ENCODE measurements at regions not wholly inside any gene's neighbourhood (a gene's known extent, or its start where the extent isn't known, plus 50 kb on each side); places are given as distances from the start of the nearest gene placed in this dataset.

DNA sequence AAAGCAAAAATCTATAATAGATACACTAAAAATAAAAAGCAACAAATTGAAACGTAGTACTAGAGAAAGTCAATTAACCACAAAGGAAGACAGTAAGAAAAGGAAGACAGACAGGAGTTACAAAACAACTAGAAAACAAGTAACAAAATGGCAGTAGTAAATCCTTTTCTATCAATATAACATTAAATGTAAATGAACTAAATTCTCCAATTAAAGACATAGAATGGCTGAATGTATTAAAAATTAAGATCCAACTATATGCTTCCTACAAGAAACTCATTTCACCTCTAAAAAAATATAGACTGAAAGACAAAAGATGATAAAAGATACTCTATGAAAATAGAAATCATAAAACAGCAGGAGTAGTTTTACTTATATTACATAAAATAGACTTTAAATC, 79.1 kb downstream of the CTH start:
- H3K9me3 ChIP-seq (ENCODE audit: control insufficient read depth, low read depth, low read length) = no peaks in the 10 kb centered on the region
- no peak overlapping the region for H2AFZ ChIP-seq (ENCODE audit: control insufficient read depth, low read length)
- no peak for TF ChIP-seq EZH2 (IDR thresholded peaks at IDR 0.05; ENCODE audit: low read length)
- TF ChIP-seq, protein P1, sequence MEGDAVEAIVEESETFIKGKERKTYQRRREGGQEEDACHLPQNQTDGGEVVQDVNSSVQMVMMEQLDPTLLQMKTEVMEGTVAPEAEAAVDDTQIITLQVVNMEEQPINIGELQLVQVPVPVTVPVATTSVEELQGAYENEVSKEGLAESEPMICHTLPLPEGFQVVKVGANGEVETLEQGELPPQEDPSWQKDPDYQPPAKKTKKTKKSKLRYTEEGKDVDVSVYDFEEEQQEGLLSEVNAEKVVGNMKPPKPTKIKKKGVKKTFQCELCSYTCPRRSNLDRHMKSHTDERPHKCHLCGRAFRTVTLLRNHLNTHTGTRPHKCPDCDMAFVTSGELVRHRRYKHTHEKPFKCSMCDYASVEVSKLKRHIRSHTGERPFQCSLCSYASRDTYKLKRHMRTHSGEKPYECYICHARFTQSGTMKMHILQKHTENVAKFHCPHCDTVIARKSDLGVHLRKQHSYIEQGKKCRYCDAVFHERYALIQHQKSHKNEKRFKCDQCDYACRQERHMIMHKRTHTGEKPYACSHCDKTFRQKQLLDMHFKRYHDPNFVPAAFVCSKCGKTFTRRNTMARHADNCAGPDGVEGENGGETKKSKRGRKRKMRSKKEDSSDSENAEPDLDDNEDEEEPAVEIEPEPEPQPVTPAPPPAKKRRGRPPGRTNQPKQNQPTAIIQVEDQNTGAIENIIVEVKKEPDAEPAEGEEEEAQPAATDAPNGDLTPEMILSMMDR (optimal IDR thresholded peaks at IDR 0.05 in 1 of 3, IDR thresholded peaks at IDR 0.05 in 1 of 3, conservative IDR thresholded peaks at IDR 0.05 in 1 of 3; ENCODE audit: extremely low read depth in 1 of 3, insufficient read depth in 2 of 3, low read length in 3 of 3) = no peak
- no peaks in the 10 kb centered on the region for H3K79me2 ChIP-seq (ENCODE audit: control insufficient read depth, insufficient read depth, low read length)
- peaks cover 17% of the 10 kb centered on the region for H3K4me1 ChIP-seq (ENCODE audit: control insufficient read depth, extremely low read depth, insufficient read depth, low read length)
- dilution Hi-C loops (cut with MboI; ENCODE audit: extremely low pct_ligation_motif_present, low sequenced_read_pairs) = no loop called here
- no peaks in the 10 kb centered on the region for H4K20me1 ChIP-seq (ENCODE audit: control insufficient read depth, extremely low read depth, insufficient read depth, low read length)
- DNase-seq (ENCODE audit: low read depth, low spot score) (no peak), FAIRE-seq (no peak)
- H3K9me1 ChIP-seq (ENCODE audit: control insufficient read depth, extremely low read depth, insufficient read depth, low read length) = no peaks in the 10 kb centered on the region
- H3K4me2 ChIP-seq (ENCODE audit: control insufficient read depth, extremely low read depth, insufficient read depth, low read depth, low read length) = no peak overlapping the region
- H3K36me3 ChIP-seq (ENCODE audit: control insufficient read depth in 2 of 2, extremely low read depth in 1 of 2, insufficient read depth in 2 of 2, low read length in 2 of 2) = no peaks in the 10 kb centered on the region
- H3K27me3 ChIP-seq (ENCODE audit: control insufficient read depth, extremely low read depth, insufficient read depth, low read length) = no peaks in the 10 kb centered on the region
- no peak overlapping the region for H3K4me3 ChIP-seq (ENCODE audit: control insufficient read depth in 2 of 3, extremely low read depth in 1 of 3, insufficient read depth in 2 of 3, low read depth in 1 of 3, low read length in 3 of 3)
- no peak overlapping the region for H3K9ac ChIP-seq (ENCODE audit: control insufficient read depth, extremely low read depth, insufficient read depth, low read length)
- H3K27ac ChIP-seq (ENCODE audit: control insufficient read depth, insufficient read depth, low read length) = no peak overlapping the region

DNA sequence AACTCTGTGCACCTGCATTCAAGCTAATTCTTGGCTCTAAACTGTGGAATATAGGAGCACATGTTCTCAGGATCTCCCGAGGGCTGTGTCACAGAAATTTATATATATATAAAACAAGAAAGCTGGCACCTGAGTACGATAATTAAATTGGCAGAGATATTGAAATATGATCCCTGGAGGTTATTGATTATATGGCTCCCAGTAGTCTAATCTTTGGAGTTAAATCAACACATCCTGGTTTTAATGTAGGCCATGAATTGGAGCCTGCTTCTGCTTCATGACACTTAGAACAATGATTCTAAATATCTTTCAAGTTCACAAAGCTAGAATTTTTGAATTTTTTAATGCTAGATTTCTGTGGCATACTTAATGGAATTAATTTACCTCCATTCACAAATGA, 84.3 kb downstream of the CTH start:
- H3K36me3 ChIP-seq (ENCODE audit: control insufficient read depth in 2 of 2, extremely low read depth in 1 of 2, insufficient read depth in 2 of 2, low read length in 2 of 2) = no peaks in the 10 kb centered on the region
- no peak overlapping the region for H3K9ac ChIP-seq (ENCODE audit: control insufficient read depth, extremely low read depth, insufficient read depth, low read length)
- no peaks in the 10 kb centered on the region for H3K79me2 ChIP-seq (ENCODE audit: control insufficient read depth, insufficient read depth, low read length)
- no peak overlapping the region for H3K4me3 ChIP-seq (ENCODE audit: control insufficient read depth in 2 of 3, extremely low read depth in 1 of 3, insufficient read depth in 2 of 3, low read depth in 1 of 3, low read length in 3 of 3)
- DNase-seq (ENCODE audit: low read depth, low spot score) (no peak), FAIRE-seq (no peak)
- no peaks in the 10 kb centered on the region for H3K9me3 ChIP-seq (ENCODE audit: control insufficient read depth, low read depth, low read length)
- H3K9me1 ChIP-seq (ENCODE audit: control insufficient read depth, extremely low read depth, insufficient read depth, low read length) = no peaks in the 10 kb centered on the region
- H3K4me1 ChIP-seq (ENCODE audit: control insufficient read depth, extremely low read depth, insufficient read depth, low read length) = no peaks in the 10 kb centered on the region
- no peak overlapping the region for H2AFZ ChIP-seq (ENCODE audit: control insufficient read depth, low read length)
- no peak overlapping the region for H3K4me2 ChIP-seq (ENCODE audit: control insufficient read depth, extremely low read depth, insufficient read depth, low read depth, low read length)
- TF ChIP-seq, protein P1 (optimal IDR thresholded peaks at IDR 0.05 in 1 of 3, IDR thresholded peaks at IDR 0.05 in 1 of 3, conservative IDR thresholded peaks at IDR 0.05 in 1 of 3; ENCODE audit: extremely low read depth in 1 of 3, insufficient read depth in 2 of 3, low read length in 3 of 3) = no peak
- TF ChIP-seq EZH2 (IDR thresholded peaks at IDR 0.05; ENCODE audit: low read length) = no peak
- H4K20me1 ChIP-seq (ENCODE audit: control insufficient read depth, extremely low read depth, insufficient read depth, low read length) = no peaks in the 10 kb centered on the region
- H3K27ac ChIP-seq (ENCODE audit: control insufficient read depth, insufficient read depth, low read length) = no peak overlapping the region
- dilution Hi-C loops (cut with MboI; ENCODE audit: extremely low pct_ligation_motif_present, low sequenced_read_pairs) = no loop called here
- H3K27me3 ChIP-seq (ENCODE audit: control insufficient read depth, extremely low read depth, insufficient read depth, low read length) = no peaks in the 10 kb centered on the region
